Chondrocyte (in vitro differentiated cells): ENCODE measurements at regions not wholly inside any gene's neighbourhood (a gene's known extent, or its start where the extent isn't known, plus 50 kb on each side); places are given as distances from the start of the nearest gene placed in this dataset.
"Not testable (repeated sequence)": the region's sequence is repeated elsewhere in the genome, so short reads cannot be mapped to it uniquely, and the experiment has no call there.

Source experiments
- DNase-seq: peaks from one replicate; pipeline ENCODE4 v3.0.0; 2021; ENCODE audit warnings: mixed read lengths, low spot score
- H3K27ac Mint-ChIP-seq: one replicate; pipeline ENCODE4 v1.8.0; 2021; ENCODE audit warnings: mild to moderate bottlenecking, moderate library complexity, mixed read lengths; ENCODE audit not compliant: unreplicated experiment
- H3K27me3 Mint-ChIP-seq: 2 replicates; pipeline ENCODE4 v1.8.0; 2021; ENCODE audit warnings: low read depth, mixed read lengths
- H3K36me3 Mint-ChIP-seq: 2 replicates; pipeline ENCODE4 v1.8.0; 2021; ENCODE audit warnings: low read depth, mixed read lengths
- H3K4me1 Mint-ChIP-seq: 2 replicates; pipeline ENCODE4 v1.8.0; 2021; ENCODE audit warnings: low read depth, mild to moderate bottlenecking, mixed read lengths
- H3K4me3 Mint-ChIP-seq: one replicate; pipeline ENCODE4 v1.8.0; 2021; ENCODE audit warnings: mild to moderate bottlenecking, moderate library complexity, mixed read lengths; ENCODE audit not compliant: unreplicated experiment
- H3K9me3 Mint-ChIP-seq: 2 replicates; pipeline ENCODE4 v1.8.0; 2021; ENCODE audit warnings: low read depth, mixed read lengths
- CTCF ChIP-seq: fragments of 200-600 bp; sonication (generic); IDR thresholded peaks from 2 replicates; pipeline ENCODE4 v1.5.0; 2021; ENCODE audit warnings: antibody characterized with exemption, mild to moderate bottlenecking, moderate library complexity

GRCh38 chr7:133157045-133157444 lies 75.2 kb upstream of the CHCHD3 start:
- no peak for TF ChIP-seq CTCF
- Mint-ChIP-seq H3K4me3 (no peak overlapping the region), H3K27ac (no peak overlapping the region), H3K4me1 (no peaks in the 10 kb centered on the region), H3K27me3 (peaks cover 14% of the 10 kb centered on the region), H3K9me3 (peaks cover 3% of the 10 kb centered on the region), H3K36me3 (no peaks in the 10 kb centered on the region)
- no peak for DNase-seq

- no peaks in the 10 kb centered on the region for H3K9me3 Mint-ChIP-seq
- H3K4me1 Mint-ChIP-seq: peaks cover under 1% of the 10 kb centered on the region
- no peaks in the 10 kb centered on the region for H3K36me3 Mint-ChIP-seq
- H3K27me3 Mint-ChIP-seq: peaks cover 31% of the 10 kb centered on the region
- no peak overlapping the region for H3K27ac Mint-ChIP-seq
- no peak for TF ChIP-seq CTCF
- no peak for DNase-seq
- H3K4me3 Mint-ChIP-seq: no peak overlapping the region
Measured at GRCh38 chr7:133164498-133164897, 82.6 kb upstream of the CHCHD3 start.

- Mint-ChIP-seq H3K9me3 (peaks cover 2% of the 10 kb centered on the region), H3K4me3 (no peak overlapping the region), H3K36me3 (peaks cover 2% of the 10 kb centered on the region), H3K4me1 (peaks cover 3% of the 10 kb centered on the region), H3K27me3 (peaks cover 28% of the 10 kb centered on the region), H3K27ac (no peak overlapping the region)
- TF ChIP-seq CTCF: no peak
- DNase-seq: no peak
Measured at GRCh38 chr7:133165001-133165400, 83.1 kb upstream of the CHCHD3 start.

- H3K9me3 Mint-ChIP-seq: peaks cover 2% of the 10 kb centered on the region
- H3K27ac Mint-ChIP-seq: no peak overlapping the region
- H3K4me1 Mint-ChIP-seq: peaks cover 3% of the 10 kb centered on the region
- H3K27me3 Mint-ChIP-seq: peaks cover 28% of the 10 kb centered on the region
- H3K36me3 Mint-ChIP-seq: peaks cover 2% of the 10 kb centered on the region
- DNase-seq: no peak
- no peak for TF ChIP-seq CTCF
- H3K4me3 Mint-ChIP-seq: no peak overlapping the region
Measured at GRCh38 chr7:133165529-133165928, 83.6 kb upstream of the CHCHD3 start.

- Mint-ChIP-seq H3K4me1 (peaks cover 3% of the 10 kb centered on the region), H3K9me3 (peaks cover 2% of the 10 kb centered on the region), H3K27ac (no peak overlapping the region), H3K4me3 (no peak overlapping the region), H3K27me3 (peaks cover 29% of the 10 kb centered on the region), H3K36me3 (peaks cover 2% of the 10 kb centered on the region)
- no peak for TF ChIP-seq CTCF
- DNase-seq: no peak
Measured at GRCh38 chr7:133167300-133167699, 85.4 kb upstream of the CHCHD3 start.

- H3K4me1 Mint-ChIP-seq, H3K9me3 Mint-ChIP-seq, H3K4me3 Mint-ChIP-seq, H3K27ac Mint-ChIP-seq, DNase-seq, H3K36me3 Mint-ChIP-seq: not testable (repeated sequence)
- peaks cover 30% of the 10 kb centered on the region for H3K27me3 Mint-ChIP-seq
Measured at GRCh38 chr7:133169167-133169822, 83.6 kb upstream of the EXOC4 start.

GRCh38 chr7:133177476-133177875 lies 75.4 kb upstream of the EXOC4 start:
- H3K36me3 Mint-ChIP-seq, DNase-seq, H3K9me3 Mint-ChIP-seq, H3K4me3 Mint-ChIP-seq, H3K4me1 Mint-ChIP-seq, H3K27me3 Mint-ChIP-seq, H3K27ac Mint-ChIP-seq: not testable (repeated sequence)
